ENCODE measurements at regions not wholly inside any gene's neighbourhood (a gene's known extent, or its start where the extent isn't known, plus 50 kb on each side); places are given as distances from the start of the nearest gene placed in this dataset.

DNA sequence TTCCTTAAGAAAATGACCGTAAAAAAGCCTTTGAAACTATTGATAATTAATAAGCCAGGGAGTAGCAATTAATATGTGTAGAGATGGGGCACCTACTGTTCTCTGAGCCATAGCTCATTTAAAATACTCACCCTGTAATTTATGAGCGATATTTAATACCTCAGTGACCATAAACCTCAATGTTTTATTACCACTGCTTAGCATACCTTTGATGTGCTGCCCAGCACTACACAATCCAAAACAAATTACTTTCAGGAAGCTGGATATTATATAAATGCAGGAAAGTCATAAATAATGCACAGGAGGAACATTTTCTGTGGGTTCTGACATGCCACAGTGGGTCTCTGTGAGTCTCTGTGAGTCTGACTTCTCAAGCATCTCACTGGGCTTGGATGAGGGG lies 166.1 kb upstream of the RPL34 start (continued):
- TF ChIP-seq ZNF391 (tag by site-specific recombination; IDR thresholded peaks at IDR 0.05; ENCODE audit: borderline replicate concordance, low read depth) = no peak
- TF ChIP-seq, protein P1, sequence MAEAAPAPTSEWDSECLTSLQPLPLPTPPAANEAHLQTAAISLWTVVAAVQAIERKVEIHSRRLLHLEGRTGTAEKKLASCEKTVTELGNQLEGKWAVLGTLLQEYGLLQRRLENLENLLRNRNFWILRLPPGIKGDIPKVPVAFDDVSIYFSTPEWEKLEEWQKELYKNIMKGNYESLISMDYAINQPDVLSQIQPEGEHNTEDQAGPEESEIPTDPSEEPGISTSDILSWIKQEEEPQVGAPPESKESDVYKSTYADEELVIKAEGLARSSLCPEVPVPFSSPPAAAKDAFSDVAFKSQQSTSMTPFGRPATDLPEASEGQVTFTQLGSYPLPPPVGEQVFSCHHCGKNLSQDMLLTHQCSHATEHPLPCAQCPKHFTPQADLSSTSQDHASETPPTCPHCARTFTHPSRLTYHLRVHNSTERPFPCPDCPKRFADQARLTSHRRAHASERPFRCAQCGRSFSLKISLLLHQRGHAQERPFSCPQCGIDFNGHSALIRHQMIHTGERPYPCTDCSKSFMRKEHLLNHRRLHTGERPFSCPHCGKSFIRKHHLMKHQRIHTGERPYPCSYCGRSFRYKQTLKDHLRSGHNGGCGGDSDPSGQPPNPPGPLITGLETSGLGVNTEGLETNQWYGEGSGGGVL (tag by site-specific recombination; IDR thresholded peaks at IDR 0.05) = no peak
- no peak for TF ChIP-seq ZNF19 (tag by site-specific recombination; IDR thresholded peaks at IDR 0.05; ENCODE audit: low read depth)
- no peak for TF ChIP-seq KLF7 (tag by site-specific recombination; IDR thresholded peaks at IDR 0.05; ENCODE audit: borderline replicate concordance)
- no peak for TF ChIP-seq BCL11B (tag by site-specific recombination; IDR thresholded peaks at IDR 0.05; ENCODE audit: low read depth)
- TF ChIP-seq ZNF701 (tag by site-specific recombination; IDR thresholded peaks at IDR 0.05) = no peak
- TF ChIP-seq SETDB1 (IDR thresholded peaks at IDR 0.05; ENCODE audit: insufficient read length, low read length) = no peak
- no peak for TF ChIP-seq ZBTB49 (tag by site-specific recombination; IDR thresholded peaks at IDR 0.05; ENCODE audit: low read depth)
- TF ChIP-seq ZNF211 (tag by site-specific recombination; IDR thresholded peaks at IDR 0.05; ENCODE audit: low read depth) = no peak
- TF ChIP-seq YY1 (tag by site-specific recombination; IDR thresholded peaks at IDR 0.05) = no peak
- TF ChIP-seq ZNF510 (tag by site-specific recombination; IDR thresholded peaks at IDR 0.05; ENCODE audit: insufficient replicate concordance) = no peak
- no peak for TF ChIP-seq ZFP41 (tag by site-specific recombination; IDR thresholded peaks at IDR 0.05; ENCODE audit: borderline replicate concordance)
- no peak for TF ChIP-seq ZBTB48 (tag by site-specific recombination; IDR thresholded peaks at IDR 0.05)
- TF ChIP-seq, protein P2, sequence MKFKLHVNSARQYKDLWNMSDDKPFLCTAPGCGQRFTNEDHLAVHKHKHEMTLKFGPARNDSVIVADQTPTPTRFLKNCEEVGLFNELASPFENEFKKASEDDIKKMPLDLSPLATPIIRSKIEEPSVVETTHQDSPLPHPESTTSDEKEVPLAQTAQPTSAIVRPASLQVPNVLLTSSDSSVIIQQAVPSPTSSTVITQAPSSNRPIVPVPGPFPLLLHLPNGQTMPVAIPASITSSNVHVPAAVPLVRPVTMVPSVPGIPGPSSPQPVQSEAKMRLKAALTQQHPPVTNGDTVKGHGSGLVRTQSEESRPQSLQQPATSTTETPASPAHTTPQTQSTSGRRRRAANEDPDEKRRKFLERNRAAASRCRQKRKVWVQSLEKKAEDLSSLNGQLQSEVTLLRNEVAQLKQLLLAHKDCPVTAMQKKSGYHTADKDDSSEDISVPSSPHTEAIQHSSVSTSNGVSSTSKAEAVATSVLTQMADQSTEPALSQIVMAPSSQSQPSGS (tag by site-specific recombination; IDR thresholded peaks at IDR 0.05; ENCODE audit: low read depth) = no peak
- no peak for TF ChIP-seq ZNF426 (tag by site-specific recombination; IDR thresholded peaks at IDR 0.05)
- TF ChIP-seq ZNF354C (tag by site-specific recombination; IDR thresholded peaks at IDR 0.05; ENCODE audit: borderline replicate concordance, low read depth) = no peak
- TF ChIP-seq ZBTB7A (tag by site-specific recombination; IDR thresholded peaks at IDR 0.05; ENCODE audit: low read depth) = no peak
- TF ChIP-seq, protein P3, sequence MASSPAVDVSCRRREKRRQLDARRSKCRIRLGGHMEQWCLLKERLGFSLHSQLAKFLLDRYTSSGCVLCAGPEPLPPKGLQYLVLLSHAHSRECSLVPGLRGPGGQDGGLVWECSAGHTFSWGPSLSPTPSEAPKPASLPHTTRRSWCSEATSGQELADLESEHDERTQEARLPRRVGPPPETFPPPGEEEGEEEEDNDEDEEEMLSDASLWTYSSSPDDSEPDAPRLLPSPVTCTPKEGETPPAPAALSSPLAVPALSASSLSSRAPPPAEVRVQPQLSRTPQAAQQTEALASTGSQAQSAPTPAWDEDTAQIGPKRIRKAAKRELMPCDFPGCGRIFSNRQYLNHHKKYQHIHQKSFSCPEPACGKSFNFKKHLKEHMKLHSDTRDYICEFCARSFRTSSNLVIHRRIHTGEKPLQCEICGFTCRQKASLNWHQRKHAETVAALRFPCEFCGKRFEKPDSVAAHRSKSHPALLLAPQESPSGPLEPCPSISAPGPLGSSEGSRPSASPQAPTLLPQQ (tag by site-specific recombination; IDR thresholded peaks at IDR 0.05) = peak; percentile 40; the same call in 1 of the 2 replicates
- no peak for TF ChIP-seq ZFP37 (tag by site-specific recombination; IDR thresholded peaks at IDR 0.05)
- TF ChIP-seq GLIS2 (tag by site-specific recombination; IDR thresholded peaks at IDR 0.05) = no peak
- no peak for TF ChIP-seq ZNF777 (tag by site-specific recombination; IDR thresholded peaks at IDR 0.05; ENCODE audit: borderline replicate concordance)
- no peak for TF ChIP-seq ZNF830 (tag by site-specific recombination; IDR thresholded peaks at IDR 0.05; ENCODE audit: low read depth)
- TF ChIP-seq MEIS1 (CRISPR knock-in tag; IDR thresholded peaks at IDR 0.05; ENCODE audit: borderline replicate concordance) = no peak
- peak; percentile 53 for TF ChIP-seq WT1 (tag by site-specific recombination; IDR thresholded peaks at IDR 0.05)
- no peak for TF ChIP-seq ZNF626 (tag by site-specific recombination; IDR thresholded peaks at IDR 0.05)
- no peak for TF ChIP-seq ZNF555 (tag by site-specific recombination; conservative IDR thresholded peaks at IDR 0.05)
- TF ChIP-seq TCF7L2 (IDR thresholded peaks at IDR 0.05; ENCODE audit: borderline replicate concordance, low read depth, low read length) = peak; percentile 96
- no peak for TF ChIP-seq SCRT2 (tag by site-specific recombination; IDR thresholded peaks at IDR 0.05)
- TF ChIP-seq ZNF202 (tag by site-specific recombination; IDR thresholded peaks at IDR 0.05; ENCODE audit: borderline replicate concordance) = no peak
- no peak for TF ChIP-seq ZNF548 (tag by site-specific recombination; IDR thresholded peaks at IDR 0.05)
- no peak for TF ChIP-seq ZNF791 (tag by site-specific recombination; IDR thresholded peaks at IDR 0.05)
- 0 out of 2 replicates have a peak, but pooled peaks have one; percentile 50 for TF ChIP-seq OVOL3 (tag by site-specific recombination; IDR thresholded peaks at IDR 0.05)
